H1 (cell line): ENCODE measurements at regions not wholly inside any gene's neighbourhood (a gene's known extent, or its start where the extent isn't known, plus 50 kb on each side); places are given as distances from the start of the nearest gene placed in this dataset.

Experiments used
- JUND ChIP-seq: IDR thresholded peaks from 2 replicates; pipeline ENCODE4 v1.6.1; 2011; ENCODE audit warnings: mild to moderate bottlenecking, improper control_type of control experiment, low read length
- KDM5A ChIP-seq: fragments of 200-600 bp; IDR thresholded peaks from 2 replicates; pipeline ENCODE4 v1.7.1; 2012; ENCODE audit warnings: mild to moderate bottlenecking, low read length, inconsistent platforms, mixed read lengths
- RXRA ChIP-seq: IDR thresholded peaks from 2 replicates; pipeline ENCODE4 v1.6.1; 2011; ENCODE audit warnings: low read depth, mild to moderate bottlenecking, low read length, moderate library complexity; ENCODE audit not compliant: insufficient read depth
- TCF12 ChIP-seq: IDR thresholded peaks from 2 replicates; pipeline ENCODE4 v1.6.1; 2011; ENCODE audit warnings: low read depth, mild to moderate bottlenecking, low read length
- TF ChIP-seq, protein P1 (sequence below): fragments of 300-600 bp; sonication (generic); IDR thresholded peaks from 2 replicates; pipeline ENCODE4 v1.7.1; 2012; ENCODE audit warnings: low read length, moderate library complexity, mild to moderate bottlenecking, inconsistent platforms; ENCODE audit not compliant: insufficient replicate concordance

DNA sequence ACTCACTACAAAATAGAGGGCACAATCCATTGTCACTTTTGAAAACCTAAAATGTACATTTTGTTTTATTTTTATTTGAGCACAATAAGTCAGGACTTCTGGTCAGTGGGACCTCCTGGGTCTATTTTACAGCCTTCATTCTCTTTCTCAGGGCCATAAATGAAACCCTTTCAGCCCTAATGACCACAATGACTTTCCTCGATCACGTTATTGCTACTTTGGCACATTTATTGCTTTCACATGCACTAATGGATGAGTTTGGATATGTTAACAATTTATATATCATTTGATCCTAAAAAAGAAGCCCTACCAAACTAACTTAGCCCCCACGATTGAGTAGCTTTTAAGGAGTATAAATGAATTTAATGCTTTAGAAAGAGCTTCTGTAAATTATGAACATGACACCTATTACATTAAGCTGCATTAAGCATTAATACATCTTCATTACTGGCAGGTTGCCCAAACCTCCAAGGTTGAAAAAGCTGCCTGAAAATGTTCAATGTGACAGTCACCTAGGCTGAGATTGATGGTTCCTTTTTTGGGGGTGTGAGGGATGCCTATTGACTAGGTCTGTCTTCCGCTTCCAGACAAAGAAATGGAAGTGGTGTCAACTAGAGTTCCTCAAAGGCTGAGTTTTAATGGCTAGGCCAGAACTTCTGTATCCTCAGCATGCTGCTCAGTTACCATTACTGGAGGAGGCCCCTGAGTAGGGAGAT lies 296.4 kb downstream of the GPAT3 start (continued):
- TF ChIP-seq, protein P1, sequence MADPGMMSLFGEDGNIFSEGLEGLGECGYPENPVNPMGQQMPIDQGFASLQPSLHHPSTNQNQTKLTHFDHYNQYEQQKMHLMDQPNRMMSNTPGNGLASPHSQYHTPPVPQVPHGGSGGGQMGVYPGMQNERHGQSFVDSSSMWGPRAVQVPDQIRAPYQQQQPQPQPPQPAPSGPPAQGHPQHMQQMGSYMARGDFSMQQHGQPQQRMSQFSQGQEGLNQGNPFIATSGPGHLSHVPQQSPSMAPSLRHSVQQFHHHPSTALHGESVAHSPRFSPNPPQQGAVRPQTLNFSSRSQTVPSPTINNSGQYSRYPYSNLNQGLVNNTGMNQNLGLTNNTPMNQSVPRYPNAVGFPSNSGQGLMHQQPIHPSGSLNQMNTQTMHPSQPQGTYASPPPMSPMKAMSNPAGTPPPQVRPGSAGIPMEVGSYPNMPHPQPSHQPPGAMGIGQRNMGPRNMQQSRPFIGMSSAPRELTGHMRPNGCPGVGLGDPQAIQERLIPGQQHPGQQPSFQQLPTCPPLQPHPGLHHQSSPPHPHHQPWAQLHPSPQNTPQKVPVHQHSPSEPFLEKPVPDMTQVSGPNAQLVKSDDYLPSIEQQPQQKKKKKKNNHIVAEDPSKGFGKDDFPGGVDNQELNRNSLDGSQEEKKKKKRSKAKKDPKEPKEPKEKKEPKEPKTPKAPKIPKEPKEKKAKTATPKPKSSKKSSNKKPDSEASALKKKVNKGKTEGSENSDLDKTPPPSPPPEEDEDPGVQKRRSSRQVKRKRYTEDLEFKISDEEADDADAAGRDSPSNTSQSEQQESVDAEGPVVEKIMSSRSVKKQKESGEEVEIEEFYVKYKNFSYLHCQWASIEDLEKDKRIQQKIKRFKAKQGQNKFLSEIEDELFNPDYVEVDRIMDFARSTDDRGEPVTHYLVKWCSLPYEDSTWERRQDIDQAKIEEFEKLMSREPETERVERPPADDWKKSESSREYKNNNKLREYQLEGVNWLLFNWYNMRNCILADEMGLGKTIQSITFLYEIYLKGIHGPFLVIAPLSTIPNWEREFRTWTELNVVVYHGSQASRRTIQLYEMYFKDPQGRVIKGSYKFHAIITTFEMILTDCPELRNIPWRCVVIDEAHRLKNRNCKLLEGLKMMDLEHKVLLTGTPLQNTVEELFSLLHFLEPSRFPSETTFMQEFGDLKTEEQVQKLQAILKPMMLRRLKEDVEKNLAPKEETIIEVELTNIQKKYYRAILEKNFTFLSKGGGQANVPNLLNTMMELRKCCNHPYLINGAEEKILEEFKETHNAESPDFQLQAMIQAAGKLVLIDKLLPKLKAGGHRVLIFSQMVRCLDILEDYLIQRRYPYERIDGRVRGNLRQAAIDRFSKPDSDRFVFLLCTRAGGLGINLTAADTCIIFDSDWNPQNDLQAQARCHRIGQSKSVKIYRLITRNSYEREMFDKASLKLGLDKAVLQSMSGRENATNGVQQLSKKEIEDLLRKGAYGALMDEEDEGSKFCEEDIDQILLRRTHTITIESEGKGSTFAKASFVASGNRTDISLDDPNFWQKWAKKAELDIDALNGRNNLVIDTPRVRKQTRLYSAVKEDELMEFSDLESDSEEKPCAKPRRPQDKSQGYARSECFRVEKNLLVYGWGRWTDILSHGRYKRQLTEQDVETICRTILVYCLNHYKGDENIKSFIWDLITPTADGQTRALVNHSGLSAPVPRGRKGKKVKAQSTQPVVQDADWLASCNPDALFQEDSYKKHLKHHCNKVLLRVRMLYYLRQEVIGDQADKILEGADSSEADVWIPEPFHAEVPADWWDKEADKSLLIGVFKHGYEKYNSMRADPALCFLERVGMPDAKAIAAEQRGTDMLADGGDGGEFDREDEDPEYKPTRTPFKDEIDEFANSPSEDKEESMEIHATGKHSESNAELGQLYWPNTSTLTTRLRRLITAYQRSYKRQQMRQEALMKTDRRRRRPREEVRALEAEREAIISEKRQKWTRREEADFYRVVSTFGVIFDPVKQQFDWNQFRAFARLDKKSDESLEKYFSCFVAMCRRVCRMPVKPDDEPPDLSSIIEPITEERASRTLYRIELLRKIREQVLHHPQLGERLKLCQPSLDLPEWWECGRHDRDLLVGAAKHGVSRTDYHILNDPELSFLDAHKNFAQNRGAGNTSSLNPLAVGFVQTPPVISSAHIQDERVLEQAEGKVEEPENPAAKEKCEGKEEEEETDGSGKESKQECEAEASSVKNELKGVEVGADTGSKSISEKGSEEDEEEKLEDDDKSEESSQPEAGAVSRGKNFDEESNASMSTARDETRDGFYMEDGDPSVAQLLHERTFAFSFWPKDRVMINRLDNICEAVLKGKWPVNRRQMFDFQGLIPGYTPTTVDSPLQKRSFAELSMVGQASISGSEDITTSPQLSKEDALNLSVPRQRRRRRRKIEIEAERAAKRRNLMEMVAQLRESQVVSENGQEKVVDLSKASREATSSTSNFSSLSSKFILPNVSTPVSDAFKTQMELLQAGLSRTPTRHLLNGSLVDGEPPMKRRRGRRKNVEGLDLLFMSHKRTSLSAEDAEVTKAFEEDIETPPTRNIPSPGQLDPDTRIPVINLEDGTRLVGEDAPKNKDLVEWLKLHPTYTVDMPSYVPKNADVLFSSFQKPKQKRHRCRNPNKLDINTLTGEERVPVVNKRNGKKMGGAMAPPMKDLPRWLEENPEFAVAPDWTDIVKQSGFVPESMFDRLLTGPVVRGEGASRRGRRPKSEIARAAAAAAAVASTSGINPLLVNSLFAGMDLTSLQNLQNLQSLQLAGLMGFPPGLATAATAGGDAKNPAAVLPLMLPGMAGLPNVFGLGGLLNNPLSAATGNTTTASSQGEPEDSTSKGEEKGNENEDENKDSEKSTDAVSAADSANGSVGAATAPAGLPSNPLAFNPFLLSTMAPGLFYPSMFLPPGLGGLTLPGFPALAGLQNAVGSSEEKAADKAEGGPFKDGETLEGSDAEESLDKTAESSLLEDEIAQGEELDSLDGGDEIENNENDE: no peak
- TF ChIP-seq TCF12 (no peak), KDM5A (no peak), JUND (no peak), RXRA (no peak)
